Medulla oblongata (tissue), 1 donor: ENCODE measurements at regions not wholly inside any gene's neighbourhood (a gene's known extent, or its start where the extent isn't known, plus 50 kb on each side); places are given as distances from the start of the nearest gene placed in this dataset.

Experiments
- DNase-seq: peaks from one replicate; pipeline ENCODE4 v3.0.0-alpha.2; 2015; ENCODE audit errors: extremely low spot score

DNA sequence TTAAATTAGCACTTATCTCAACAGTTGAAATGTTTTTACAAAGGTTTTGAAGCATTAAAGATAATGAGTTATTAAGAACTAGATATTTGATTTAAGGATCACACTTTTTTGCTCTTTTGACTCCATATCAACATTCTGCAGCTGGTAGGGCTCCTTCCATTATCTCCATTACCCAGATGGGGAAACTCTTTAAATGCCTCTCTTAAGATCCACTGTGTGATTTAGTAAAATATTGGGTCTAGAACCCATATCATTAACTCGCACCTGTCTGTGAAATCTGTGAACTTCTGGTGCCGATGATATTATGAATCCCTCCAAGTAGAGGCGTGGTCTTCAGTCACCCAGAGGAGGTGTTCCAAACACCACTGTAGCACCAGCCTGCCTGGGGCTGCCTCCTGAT, 466.2 kb downstream of the TSN start:
- no peak for DNase-seq

DNA sequence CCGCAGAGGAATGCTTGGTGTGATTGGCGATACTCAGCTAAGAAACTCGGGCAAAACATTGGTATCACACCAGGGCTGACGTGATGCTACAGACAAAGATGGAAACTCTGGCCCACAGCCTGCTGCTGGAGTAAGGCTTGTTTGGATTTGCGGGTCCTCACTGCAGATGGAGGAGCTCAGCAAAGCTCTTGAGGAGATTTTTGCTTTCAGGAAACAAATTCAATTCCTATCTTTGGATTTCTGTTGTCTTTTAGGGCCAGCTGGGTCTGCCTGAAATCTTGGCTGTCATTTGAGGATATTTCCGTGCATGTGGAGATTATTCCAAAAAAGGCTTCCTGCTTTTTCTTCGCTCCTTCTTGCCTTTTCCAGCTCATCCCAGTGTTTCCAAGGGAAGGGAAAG, 475.8 kb downstream of the TSN start:
- DNase-seq: no peak

DNA sequence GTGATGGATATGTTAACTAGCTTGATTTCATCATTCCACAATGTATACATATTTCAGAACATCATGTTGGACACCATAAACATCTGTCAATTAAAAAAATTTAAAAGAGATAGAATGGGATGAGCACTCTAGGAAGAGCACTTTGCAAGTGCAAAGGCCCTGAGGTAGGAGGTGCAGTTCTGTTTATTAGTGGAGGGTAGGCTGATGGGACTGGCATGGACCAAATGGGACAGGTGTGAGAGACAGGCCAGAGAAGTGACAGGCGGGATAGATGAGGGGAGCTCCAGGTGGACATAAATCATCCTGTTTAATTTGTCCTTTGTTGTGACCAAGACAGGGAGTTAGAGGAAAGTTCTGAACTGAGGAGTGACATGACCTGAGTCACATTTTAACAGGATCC, 477.9 kb downstream of the TSN start:
- no peak for DNase-seq

DNA sequence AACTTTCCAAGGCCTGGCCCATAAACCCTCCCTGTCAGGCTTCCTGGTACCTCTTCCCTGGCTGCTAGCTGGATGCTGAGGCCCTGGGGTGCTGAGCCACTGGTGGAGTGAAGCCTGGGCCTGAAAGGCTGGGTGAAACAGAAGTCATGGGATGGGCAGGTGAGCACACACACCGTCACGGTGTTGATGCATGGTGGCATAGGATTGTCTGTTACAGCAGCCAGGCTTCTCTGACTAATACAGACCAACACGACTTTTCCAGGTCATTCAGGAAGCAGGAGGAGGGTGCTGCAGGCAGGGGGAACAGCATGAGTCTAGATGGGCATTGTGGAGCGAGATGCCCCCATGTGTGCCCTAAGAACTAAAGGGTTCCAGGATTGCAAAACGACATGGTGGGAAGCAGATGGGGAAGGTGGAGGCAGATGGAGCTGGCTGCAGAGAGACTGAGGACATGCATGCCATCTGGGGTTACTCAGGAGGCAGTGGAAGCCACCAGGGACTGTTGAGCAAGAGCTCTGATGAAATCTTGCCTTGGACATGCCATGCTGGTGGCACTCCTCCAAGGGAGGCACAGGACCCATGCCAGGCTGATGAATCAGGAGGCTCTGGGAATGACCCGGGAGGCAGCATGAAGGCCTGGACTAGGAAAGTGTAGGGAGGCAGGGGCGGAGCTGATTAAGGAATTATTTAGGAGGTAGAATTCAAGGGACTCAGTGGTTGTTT, 480.9 kb downstream of the TSN start:
- no peak for DNase-seq

DNA sequence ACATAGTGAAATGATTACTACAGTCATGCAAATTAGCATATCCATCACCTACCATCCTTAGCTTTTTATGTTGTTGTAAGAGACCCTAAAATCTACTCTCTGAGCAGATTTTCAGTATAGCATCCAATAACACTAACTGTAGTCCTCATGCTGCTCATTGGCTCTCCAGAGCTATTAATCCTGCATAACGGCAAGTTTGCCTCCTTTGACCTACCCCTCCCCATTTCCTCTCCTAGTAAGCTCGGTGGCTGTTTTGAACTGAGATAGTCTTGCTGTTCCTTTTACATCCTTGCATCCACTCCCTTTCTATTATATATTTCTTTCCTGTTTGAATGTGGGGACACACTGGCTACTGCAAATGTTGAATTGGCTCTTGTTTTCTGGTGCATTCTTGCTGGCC, 481.5 kb downstream of the TSN start:
- DNase-seq: no peak

DNA sequence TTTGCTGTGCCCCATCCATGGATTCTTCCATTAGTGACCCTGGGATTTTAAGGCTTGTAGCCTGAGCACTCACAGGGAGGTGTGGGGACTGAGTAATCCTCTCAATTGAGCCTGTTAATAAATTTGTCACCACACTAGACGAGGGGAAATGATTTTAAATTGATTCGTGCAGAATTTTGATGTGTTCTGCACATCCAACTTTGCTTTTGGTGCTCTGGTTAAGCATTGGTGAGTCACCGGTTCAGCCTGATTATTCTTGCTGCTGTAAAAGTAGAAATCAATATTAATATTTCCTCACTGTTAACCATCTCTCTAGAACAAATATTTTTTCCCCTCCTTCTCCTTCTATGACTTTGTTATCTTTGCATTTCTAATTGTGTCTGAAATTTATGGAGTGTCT, 482.0 kb downstream of the TSN start:
- DNase-seq: no peak

DNA sequence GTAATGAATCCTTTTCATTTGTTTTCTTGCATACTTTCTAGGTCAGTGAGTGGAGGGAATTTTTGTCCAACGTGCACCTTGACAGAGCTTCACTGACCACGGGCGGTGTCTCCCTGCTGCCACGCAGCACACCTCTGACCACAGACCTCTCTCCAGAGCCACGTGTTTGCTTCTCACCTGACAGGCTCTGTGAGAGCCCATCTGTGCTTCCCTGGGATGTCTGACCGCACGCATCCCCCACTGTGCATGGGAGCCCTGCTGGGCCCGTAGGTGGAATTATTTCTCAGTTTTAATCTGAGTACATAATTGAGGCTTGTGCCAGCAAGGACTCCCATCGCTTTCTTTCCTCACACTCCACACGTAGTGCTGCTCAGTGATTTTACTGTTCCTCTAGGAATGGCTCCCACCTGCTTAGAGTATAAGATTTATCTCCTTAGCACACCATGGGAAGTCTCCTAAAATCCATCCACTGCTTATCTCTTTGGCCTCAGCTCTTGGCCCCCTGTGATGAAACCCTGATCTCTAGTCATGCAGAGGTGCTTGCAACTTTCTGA, 482.6 kb downstream of the TSN start:
- DNase-seq: no peak

DNA sequence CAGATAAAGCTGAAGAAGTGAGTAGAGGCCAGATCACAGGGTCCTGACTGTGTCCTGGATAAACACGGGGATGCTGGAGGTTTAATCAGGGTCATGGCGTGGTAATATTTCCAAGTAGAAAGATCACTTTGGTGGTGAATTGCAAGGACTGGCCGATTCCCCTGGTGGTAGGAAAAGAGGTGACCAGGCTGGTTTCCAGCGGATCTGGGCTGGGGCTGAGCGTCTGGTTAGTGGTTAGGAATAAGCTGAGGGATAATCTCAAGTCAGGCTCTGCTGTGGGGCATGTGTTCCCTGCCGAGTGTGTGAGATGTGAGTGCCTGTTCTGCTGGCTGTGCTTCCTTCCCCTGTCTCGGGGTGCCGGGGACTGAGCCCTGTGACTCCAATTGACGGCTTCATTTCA, 484.0 kb downstream of the TSN start:
- DNase-seq: no peak

DNA sequence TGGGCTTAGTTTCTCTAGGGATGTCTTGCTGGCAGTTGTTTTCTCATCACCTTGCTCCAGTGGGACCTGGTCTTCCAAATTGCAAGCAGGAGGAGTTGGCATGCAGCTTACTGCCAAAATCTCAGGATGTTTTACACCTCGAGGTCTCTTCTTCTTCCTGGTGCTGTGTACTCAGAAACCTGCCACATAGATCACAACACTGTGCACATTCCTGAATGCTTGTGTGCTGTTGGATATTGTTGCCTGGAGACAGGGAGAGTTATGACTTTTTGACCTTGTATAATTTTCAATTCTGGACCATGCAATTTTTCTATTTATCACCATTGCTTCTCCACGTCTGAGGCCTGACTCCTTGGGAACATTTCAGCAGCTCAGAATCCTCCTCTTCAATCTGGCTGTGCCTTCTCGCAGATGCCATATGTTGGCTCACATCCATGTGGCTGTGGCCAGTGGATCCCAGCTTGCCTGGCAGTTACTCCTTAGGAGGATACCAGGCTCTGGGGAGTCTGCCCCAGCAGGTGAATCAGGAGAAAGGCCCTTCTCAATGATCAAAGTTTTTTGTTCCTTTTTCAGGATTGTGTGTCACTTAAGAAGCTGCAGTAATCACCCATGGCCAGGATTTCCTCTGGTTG, 489.3 kb downstream of the TSN start:
- no peak for DNase-seq

DNA sequence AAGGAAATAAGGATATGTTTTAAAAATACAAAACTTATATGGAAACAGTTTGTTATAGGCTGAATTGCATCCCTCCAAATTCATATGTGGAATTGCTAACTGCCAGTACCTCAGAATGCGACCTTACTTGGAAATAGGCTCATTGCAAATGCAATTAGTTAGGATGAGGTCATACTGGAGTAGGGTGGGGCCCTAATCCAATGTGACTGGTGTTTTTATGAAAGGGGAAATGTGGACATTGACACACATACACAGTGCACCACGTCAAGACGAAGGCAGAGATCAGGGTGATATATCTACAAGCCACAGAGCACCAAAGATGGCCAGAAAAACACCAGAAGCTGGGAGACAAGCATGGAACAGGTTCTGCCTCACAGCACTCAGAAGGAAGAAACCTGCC, 494.2 kb downstream of the TSN start:
- no peak for DNase-seq

DNA sequence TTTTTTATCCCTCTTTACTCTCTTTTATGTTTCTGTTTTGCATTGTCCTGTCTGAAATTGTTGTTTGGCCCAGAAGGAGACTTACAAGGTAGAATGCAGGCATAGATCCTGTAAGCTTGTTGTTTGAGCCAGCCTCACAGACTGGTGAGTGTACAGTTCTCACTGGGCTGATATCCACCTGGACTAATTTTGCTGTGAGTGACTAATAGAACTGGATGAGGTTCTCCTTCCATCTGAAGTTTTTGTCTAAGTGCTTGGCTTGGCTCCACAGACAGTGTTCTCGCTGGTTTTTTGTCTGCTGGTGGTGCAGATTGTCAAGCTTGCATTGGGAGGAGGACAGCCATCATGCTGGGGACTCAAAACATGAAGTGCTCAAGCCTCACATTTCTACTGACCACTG, 495.7 kb downstream of the TSN start:
- DNase-seq: no peak

DNA sequence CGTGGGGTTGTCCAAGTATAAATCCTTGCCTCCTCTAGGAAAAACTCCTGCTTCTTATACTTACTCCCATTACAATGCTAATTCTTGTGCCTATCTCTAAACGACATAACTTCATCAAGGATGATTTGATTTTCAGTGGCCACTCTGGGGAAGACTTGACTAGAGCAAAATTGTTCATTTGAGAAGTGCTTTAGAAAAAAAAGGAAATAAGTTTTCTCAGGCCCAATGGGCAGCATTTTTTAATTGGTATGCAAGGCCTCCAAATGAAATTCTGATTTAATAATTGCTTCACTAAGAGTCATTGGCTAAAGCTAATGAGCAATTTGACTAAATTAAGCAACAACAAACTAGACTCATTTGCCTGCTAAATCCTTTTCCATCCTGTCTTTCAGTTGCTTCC, 496.1 kb downstream of the TSN start:
- no peak for DNase-seq

DNA sequence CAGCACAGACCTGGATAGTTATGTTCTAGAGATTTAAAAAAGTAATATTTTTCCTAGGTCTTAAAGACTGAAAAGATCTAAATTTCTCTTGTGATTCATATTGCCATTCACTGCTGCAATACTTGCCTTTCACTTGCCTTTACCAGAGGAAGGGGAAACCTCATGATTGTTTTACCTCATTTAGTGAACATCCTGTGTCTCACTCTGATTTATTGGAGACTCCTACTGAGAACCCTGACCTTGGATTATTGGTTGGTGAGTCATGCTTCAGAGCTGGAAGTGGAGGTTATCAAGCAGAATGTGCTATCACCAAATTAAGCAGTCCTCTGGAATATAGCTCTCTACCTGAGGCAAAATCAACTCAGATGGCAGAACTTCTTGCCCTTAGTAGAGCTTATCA, 500.5 kb downstream of the TSN start:
- DNase-seq: no peak

DNA sequence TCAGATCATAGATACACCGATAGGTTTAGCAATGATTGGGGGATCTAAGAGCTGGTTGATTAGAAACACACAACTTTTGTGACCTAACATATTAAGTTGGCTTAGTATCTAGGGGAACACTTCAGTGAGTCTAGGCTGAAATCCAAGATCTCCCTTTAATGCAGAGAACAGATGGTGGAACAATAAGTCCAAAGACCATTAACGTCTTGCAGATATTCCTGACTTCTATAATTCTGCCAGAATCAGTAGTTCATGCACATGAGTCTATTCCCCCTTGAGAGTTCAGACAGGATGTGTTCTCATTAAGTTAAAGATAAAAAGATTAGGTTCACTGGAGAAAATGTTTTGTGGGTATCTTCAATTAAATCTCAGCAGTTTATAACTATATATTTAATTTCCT, 506.5 kb downstream of the TSN start:
- DNase-seq: no peak

DNA sequence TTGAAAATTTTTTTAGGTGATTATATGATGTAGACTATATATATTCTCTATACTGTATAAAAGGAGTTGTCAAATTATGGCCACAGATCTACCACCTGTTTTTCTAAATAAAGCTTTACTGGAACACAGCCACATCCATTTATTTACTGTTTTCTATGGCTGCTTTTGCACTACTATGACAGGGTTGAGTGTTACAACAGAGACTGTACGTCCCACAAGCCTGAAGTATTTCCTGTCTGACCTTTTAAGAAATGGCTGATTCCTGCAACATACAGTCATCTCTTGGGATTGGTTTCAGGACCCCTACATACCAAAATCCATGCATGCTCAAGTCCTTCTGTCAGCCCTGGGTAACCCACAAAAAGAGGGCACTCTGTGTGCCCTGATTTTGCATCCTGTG, 508.3 kb downstream of the TSN start:
- DNase-seq: no peak

DNA sequence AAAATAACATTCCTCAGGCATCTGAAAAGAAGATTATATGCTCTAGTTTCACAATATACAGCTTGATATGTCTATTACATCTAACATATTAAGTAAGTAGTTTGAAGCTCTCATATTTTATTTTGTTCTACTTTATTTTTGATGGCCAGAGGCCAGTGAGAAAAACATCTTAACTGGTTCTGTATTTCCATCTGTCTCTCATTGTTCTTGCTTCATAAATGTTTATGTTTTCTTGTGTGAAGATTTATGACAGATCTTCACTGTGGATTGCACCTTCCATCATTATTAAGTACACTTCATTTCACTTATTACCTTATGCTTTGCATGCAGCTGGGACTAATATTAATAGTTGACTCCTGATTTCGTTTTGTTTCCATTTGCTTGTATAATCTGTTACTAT, 511.2 kb downstream of the TSN start:
- no peak for DNase-seq

DNA sequence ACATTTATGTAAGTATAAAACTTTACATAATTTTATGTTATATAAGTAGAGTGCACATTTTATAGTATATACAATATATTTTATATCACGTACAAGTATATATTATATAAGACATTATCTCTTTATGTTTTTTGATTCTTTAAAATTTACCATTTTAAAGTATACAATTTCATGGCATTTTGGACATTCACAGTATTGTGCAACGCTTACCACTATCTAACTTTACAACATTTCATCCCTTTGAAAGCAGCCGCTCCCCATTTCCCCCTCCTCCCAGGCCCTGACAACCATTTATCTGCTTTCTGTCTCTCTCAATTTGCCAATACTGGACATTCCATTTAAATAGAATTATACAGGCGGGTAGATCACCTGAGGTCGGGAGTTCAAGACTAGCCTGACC, 512.5 kb downstream of the TSN start:
- DNase-seq: no peak

DNA sequence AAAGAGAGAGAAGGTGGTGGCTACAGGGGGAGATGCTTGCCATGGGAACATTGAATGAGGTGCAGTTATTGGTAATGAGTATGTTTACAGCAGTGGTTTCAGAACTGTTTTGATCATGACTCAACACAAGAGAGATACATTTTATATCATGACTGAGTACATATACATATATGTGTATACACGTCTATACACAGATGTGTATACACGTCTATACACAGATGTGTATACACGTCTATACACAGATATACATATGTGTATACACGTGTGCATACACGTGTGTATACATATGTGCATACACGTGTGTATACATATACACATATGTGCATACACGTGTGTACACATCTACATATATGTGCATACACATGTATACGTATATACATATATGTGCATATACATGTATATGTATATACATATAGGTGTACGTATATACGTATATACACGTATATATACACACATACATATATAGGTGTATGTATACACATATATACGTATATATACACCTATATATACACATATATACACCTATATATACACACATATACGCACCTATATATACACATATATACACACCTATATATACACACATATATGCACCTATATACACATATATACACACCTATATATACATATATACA, 518.5 kb downstream of the TSN start:
- DNase-seq: no peak

DNA sequence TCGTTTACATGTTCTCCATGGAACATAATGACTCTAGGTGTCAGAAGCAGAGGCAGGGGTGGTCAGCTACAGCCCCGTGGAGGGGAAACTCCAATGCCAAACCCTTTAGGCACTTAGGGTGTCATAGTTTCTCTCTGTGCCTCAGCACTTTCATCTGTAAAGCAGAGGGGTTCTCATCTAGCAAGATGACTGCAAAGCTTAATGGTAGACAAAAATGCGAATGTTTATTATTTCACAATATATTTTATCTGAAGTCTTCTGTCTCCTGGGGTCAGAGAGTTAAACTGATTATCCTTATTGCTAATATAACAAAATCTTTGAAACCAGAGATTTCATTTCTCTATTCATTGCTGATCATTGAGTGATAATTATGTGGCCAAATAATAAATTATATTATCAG, 522.5 kb downstream of the TSN start:
- no peak for DNase-seq

DNA sequence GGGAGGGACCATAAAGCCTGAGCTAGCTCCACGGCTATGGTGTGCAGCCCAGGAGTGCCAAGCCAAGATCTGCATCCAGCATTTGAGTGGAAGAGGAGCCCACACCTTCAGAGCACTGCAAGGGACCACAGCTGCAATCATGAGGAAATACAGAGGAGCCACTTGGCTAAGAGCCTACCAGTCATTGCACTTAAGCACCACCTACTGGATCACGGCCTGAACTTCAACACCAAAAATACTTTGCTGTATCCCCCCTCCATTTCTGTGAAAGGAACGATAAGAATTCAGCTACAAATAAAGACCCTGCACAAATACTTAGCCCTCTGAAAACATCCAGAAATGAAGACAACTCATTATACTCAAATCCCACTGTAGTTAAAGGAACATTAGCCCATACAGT, 545.3 kb downstream of the TSN start:
- DNase-seq: no peak

DNA sequence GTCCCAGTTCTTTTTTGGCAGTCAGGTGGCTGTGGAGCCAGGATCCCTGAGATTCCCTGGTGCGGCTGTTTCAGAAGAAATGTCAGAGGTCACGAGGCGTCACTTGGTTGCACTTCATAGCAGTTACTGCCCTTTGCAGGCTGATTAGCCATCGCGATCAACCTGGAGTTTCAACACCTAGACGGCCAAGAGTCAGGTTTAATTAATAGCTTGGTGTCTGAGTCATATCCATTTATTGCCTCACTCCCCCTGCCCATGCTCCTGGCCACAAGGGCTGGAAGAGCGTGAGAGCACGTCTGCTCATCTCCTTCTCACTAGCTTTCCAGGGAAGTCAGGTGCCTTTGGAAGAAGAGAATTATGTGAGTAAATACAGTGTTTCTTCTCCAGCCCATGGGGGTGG, 552.3 kb downstream of the TSN start:
- no peak for DNase-seq

DNA sequence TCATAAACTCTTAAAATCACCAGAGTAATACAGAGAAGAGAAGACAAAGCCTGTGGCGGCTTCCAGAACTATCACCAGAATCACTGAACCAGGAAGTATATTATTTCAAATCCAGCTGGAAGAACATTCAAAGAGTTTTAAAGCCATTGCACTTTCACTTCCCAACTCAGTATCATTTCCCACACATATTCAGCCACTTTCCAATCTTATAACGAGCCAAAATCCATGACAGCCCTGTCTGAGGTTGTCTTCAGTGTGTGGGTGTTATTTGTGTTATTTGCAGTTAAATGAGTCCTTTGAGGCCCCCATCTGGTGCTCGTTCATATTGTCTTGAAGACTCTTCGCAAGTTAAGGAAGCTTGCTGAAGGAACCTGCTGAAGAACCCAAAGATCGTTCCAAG, 559.9 kb downstream of the TSN start:
- no peak for DNase-seq

DNA sequence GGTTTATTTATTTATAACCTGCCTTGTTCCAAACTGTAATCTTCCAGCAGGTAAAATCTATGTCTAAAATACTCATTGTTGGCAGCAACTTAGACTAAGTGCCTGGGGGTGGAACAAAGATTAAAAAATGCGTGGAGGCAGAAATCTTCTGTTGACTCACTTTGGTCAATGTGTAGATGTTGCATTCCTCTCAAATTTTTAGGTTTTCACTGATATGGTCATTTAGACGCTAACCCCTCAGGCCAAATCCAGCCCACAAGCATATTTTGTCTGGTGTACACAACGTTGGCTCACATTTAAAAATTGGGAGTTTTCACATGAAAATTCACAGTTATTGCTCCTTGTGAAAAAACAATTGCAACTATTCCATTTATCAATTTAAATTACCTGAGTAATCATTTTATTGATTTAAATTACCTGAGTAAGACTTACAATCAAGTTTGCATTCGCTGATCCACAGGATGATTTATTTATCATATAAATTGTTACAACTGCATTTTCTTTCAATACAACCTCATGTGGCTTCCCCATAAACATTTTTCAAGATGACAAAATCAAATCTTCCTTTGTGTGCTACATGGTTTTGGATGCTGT, 564.2 kb downstream of the TSN start:
- DNase-seq: no peak
